ENCODE measurements at regions not wholly inside any gene's neighbourhood (a gene's known extent, or its start where the extent isn't known, plus 50 kb on each side); places are given as distances from the start of the nearest gene placed in this dataset.

GRCh38 chr16:55380485-55380884 is 56.5 kb downstream of the IRX6 start:
- DNase-seq, result no peak

- DNase-seq, result no peak
These were observed 60.6 kb downstream of the IRX6 start for GRCh38 chr16:55384288-55385247.

- no peak for DNase-seq
These were observed 61.4 kb downstream of the IRX6 start for GRCh38 chr16:55385359-55385758.

- DNase-seq, result no peak
These were observed 62.7 kb downstream of the IRX6 start for GRCh38 chr16:55386534-55387296.

GRCh38 chr16:55388131-55388862 is 64.3 kb downstream of the IRX6 start:
- no peak for DNase-seq

GRCh38 chr16:55389426-55390073 is 65.5 kb downstream of the IRX6 start:
- DNase-seq, result no peak

GRCh38 chr16:55390630-55391237 is 66.7 kb downstream of the IRX6 start:
- no peak for DNase-seq

- no peak for DNase-seq
These were observed 67.9 kb downstream of the IRX6 start for GRCh38 chr16:55391760-55392375.

- peak; percentile 16 for DNase-seq
These were observed 68.7 kb downstream of the IRX6 start for GRCh38 chr16:55392701-55393100.

GRCh38 chr16:55393991-55394390 is 70.0 kb downstream of the IRX6 start:
- DNase-seq, result no peak

- DNase-seq, result no peak
These were observed 74.8 kb downstream of the IRX6 start for GRCh38 chr16:55398762-55399161.

- DNase-seq, result no peak
These were observed 75.9 kb downstream of the IRX6 start for GRCh38 chr16:55399911-55400310.

GRCh38 chr16:55401046-55401445 is 77.0 kb downstream of the IRX6 start:
- no peak for DNase-seq

GRCh38 chr16:55403464-55403863 is 75.5 kb upstream of the MMP2 start:
- DNase-seq, result no peak

- no peak for DNase-seq
These were observed 72.3 kb upstream of the MMP2 start for GRCh38 chr16:55406651-55407050.

GRCh38 chr16:55408661-55409060 is 70.3 kb upstream of the MMP2 start:
- no peak for DNase-seq

GRCh38 chr16:55411231-55411630 is 67.8 kb upstream of the MMP2 start:
- DNase-seq, result peak; percentile 10

- peak; percentile 6 for DNase-seq
These were observed 60.4 kb upstream of the MMP2 start for GRCh38 chr16:55418586-55418985.

GRCh38 chr16:55421226-55421625 is 57.8 kb upstream of the MMP2 start:
- DNase-seq, result no peak

- DNase-seq, result no peak
These were observed 52.0 kb upstream of the MMP2 start for GRCh38 chr16:55426865-55427484.

Measured in fibroblast of upper back skin (primary cell).